H9 (cell line): ENCODE measurements at regions not wholly inside any gene's neighbourhood (a gene's known extent, or its start where the extent isn't known, plus 50 kb on each side); places are given as distances from the start of the nearest gene placed in this dataset.

Experiments used
- DNase-seq: peaks from one replicate; pipeline ENCODE4 v3.0.0-alpha.2; 2017
- H2AFZ ChIP-seq: one replicate; pipeline ENCODE4 v1.6.1; 2013; ENCODE audit warnings: mild to moderate bottlenecking, low read length, control low read depth, moderate library complexity
- H2AK5ac ChIP-seq: 2 replicates; pipeline ENCODE4 v1.6.1; 2013; ENCODE audit warnings: low read length, control low read depth, mixed read lengths; ENCODE audit not compliant: insufficient read length
- H2BK120ac ChIP-seq: one replicate; pipeline ENCODE4 v1.6.1; 2013; ENCODE audit warnings: low read depth, mild to moderate bottlenecking, low read length, control low read depth, inconsistent platforms; ENCODE audit not compliant: poor library complexity, severe bottlenecking
- H2BK12ac ChIP-seq: 2 replicates; pipeline ENCODE4 v1.6.1; 2013; ENCODE audit warnings: low read length, control low read depth, mixed read lengths, low read depth; ENCODE audit not compliant: insufficient read length
- H2BK15ac ChIP-seq: 2 replicates; pipeline ENCODE4 v1.6.1; 2013; ENCODE audit warnings: low read depth, low read length, control low read depth
- H2BK20ac ChIP-seq: one replicate; pipeline ENCODE4 v1.6.1; 2013; ENCODE audit warnings: low read depth, mild to moderate bottlenecking, low read length, control low read depth, inconsistent platforms; ENCODE audit not compliant: poor library complexity, severe bottlenecking
- H2BK5ac ChIP-seq: 2 replicates; pipeline ENCODE4 v1.6.1; 2013; ENCODE audit warnings: low read length, control low read depth, mixed read lengths; ENCODE audit not compliant: insufficient read length
- H3K14ac ChIP-seq: 2 replicates; pipeline ENCODE4 v1.6.1; 2013; ENCODE audit warnings: low read length, control low read depth; ENCODE audit not compliant: insufficient read depth
- H3K18ac ChIP-seq: 2 replicates; pipeline ENCODE4 v1.6.1; 2013; ENCODE audit warnings: low read depth, mild to moderate bottlenecking, mixed read lengths, low read length, control low read depth; ENCODE audit not compliant: insufficient read length
- H3K23ac ChIP-seq: 2 replicates; pipeline ENCODE4 v1.6.1; 2013; ENCODE audit warnings: low read length, control low read depth, mixed read lengths, low read depth; ENCODE audit not compliant: insufficient read length
- H3K23me2 ChIP-seq: 2 replicates; pipeline ENCODE4 v1.6.1; 2013; ENCODE audit warnings: low read depth, mild to moderate bottlenecking, mixed read lengths, low read length, control low read depth; ENCODE audit not compliant: insufficient read length, poor library complexity, severe bottlenecking
- H3K27ac ChIP-seq: 2 replicates; pipeline ENCODE4 v1.5.1; 2013; ENCODE audit warnings: low read length, control low read depth, mixed read lengths, low read depth; ENCODE audit not compliant: insufficient read length
- H3K27me3 ChIP-seq: 2 replicates; pipeline ENCODE4 v1.6.1; 2013; ENCODE audit warnings: low read length, control low read depth, inconsistent platforms; ENCODE audit not compliant: insufficient read depth
- H3K4ac ChIP-seq: 2 replicates; pipeline ENCODE4 v1.6.1; 2013; ENCODE audit warnings: low read depth, mild to moderate bottlenecking, control low read depth, inconsistent platforms, low read length, moderate library complexity
- H3K4me1 ChIP-seq: 2 replicates; pipeline ENCODE4 v1.6.1; 2013; ENCODE audit warnings: low read length, control low read depth, inconsistent platforms; ENCODE audit not compliant: insufficient read depth
- H3K4me2 ChIP-seq: 2 replicates; pipeline ENCODE4 v1.6.1; 2013; ENCODE audit warnings: low read length, control low read depth, mixed read lengths; ENCODE audit not compliant: insufficient read length, insufficient read depth
- H3K56ac ChIP-seq: 2 replicates; pipeline ENCODE4 v1.6.1; 2013; ENCODE audit warnings: low read depth, mild to moderate bottlenecking, mixed read lengths, low read length, control low read depth; ENCODE audit not compliant: insufficient read length
- H3K79me1 ChIP-seq: 2 replicates; pipeline ENCODE4 v1.6.1; 2013; ENCODE audit warnings: low read depth, mild to moderate bottlenecking, moderate library complexity, low read length, control low read depth, inconsistent platforms; ENCODE audit not compliant: insufficient read depth, poor library complexity, severe bottlenecking
- H3K79me2 ChIP-seq: 2 replicates; pipeline ENCODE4 v1.6.1; 2013; ENCODE audit warnings: low read length, control low read depth, inconsistent platforms; ENCODE audit not compliant: insufficient read depth
- H3K9ac ChIP-seq: 2 replicates; pipeline ENCODE4 v1.6.1; 2013; ENCODE audit warnings: low read length, control low read depth, mixed read lengths; ENCODE audit not compliant: insufficient read length; ENCODE audit errors: extremely low read depth
- H3K9me3 ChIP-seq: one replicate; pipeline ENCODE4 v1.6.1; 2013; ENCODE audit warnings: low read depth, low read length, inconsistent platforms; ENCODE audit not compliant: control insufficient read depth
- H3T11ph ChIP-seq: one replicate; pipeline ENCODE4 v1.6.1; 2013; ENCODE audit warnings: mild to moderate bottlenecking, low read length, control low read depth, inconsistent platforms
- H4K20me1 ChIP-seq: one replicate; pipeline ENCODE4 v1.6.1; 2013; ENCODE audit not compliant: control insufficient read depth, insufficient read length, insufficient read depth
- H4K5ac ChIP-seq: 2 replicates; pipeline ENCODE4 v1.6.1; 2013; ENCODE audit warnings: low read depth, mild to moderate bottlenecking, mixed read lengths, low read length, control low read depth; ENCODE audit not compliant: insufficient read length
- H4K8ac ChIP-seq: replicated peaks from 2 replicates; pipeline ENCODE4 v1.6.1; 2013; ENCODE audit warnings: low read length, control low read depth, mixed read lengths, low read depth; ENCODE audit not compliant: insufficient read length
- H4K91ac ChIP-seq: 2 replicates; pipeline ENCODE4 v1.6.1; 2013; ENCODE audit warnings: low read depth, mild to moderate bottlenecking, moderate library complexity, mixed read lengths, low read length, control low read depth; ENCODE audit not compliant: insufficient read length
- H3K27ac Mint-ChIP-seq, 3 experiments: 2 replicates in 2 of 3; 3 replicates in 1 of 3; pipeline ENCODE4 v1.8.0; 2020 to 2021; ENCODE audit warnings: mixed read lengths in 3 of 3, mild to moderate bottlenecking in 1 of 3, moderate library complexity in 1 of 3
- H3K27me3 Mint-ChIP-seq: 2 replicates; pipeline ENCODE4 v1.8.0; 2021; ENCODE audit warnings: low read depth, mild to moderate bottlenecking, moderate library complexity, mixed read lengths
- H3K36me3 Mint-ChIP-seq, 3 experiments: 2 replicates in 2 of 3; 3 replicates in 1 of 3; pipeline ENCODE4 v1.8.0; 2020 to 2021; ENCODE audit warnings: low read depth in 3 of 3, mixed read lengths in 3 of 3; ENCODE audit not compliant: insufficient read depth in 1 of 3
- H3K4me1 Mint-ChIP-seq, 2 experiments: 2 replicates each; pipeline ENCODE4 v1.8.0; 2020; ENCODE audit warnings: mixed read lengths in 2 of 2
- H3K4me3 Mint-ChIP-seq, 2 experiments: 2 replicates in 1 of 2; 3 replicates in 1 of 2; pipeline ENCODE4 v1.8.0; 2020 to 2021; ENCODE audit warnings: mild to moderate bottlenecking in 2 of 2, mixed read lengths in 2 of 2, moderate library complexity in 1 of 2
- H3K9me3 Mint-ChIP-seq, 2 experiments: 2 replicates in 1 of 2; 3 replicates in 1 of 2; pipeline ENCODE4 v1.8.0; 2020; ENCODE audit warnings: mild to moderate bottlenecking in 2 of 2, mixed read lengths in 2 of 2, moderate library complexity in 1 of 2
- WGBS: extraction: QIAGEN DNeasy Blood & Tissue Kit; methylation state at CpG from one replicate; pipeline ENCODE4 v1.1.7; 2013; ENCODE audit warnings: missing lambda C conversion rate, low lambda C conversion rate, mixed read lengths; ENCODE audit not compliant: insufficient read length; ENCODE audit errors: extremely low coverage; 5-methylcytosine and 5-hydroxymethylcytosine counted together
- TF ChIP-seq, protein P1 (sequence below): fragments of 200-600 bp; sonication (generic); conservative IDR thresholded peaks from 3 replicates; pipeline ENCODE4 v1.8.0; 2021; ENCODE audit warnings: antibody characterized with exemption, mild to moderate bottlenecking

- no peaks in the 10 kb centered on the region for H3K79me2 ChIP-seq
- H3K23me2 ChIP-seq = no peaks in the 10 kb centered on the region
- no peak overlapping the region for H3K27ac ChIP-seq
- H3K56ac ChIP-seq = no peak overlapping the region
- H2BK12ac ChIP-seq = no peak overlapping the region
- Mint-ChIP-seq H3K27me3 (no peaks in the 10 kb centered on the region), H3K4me1 (peaks cover 3 to 12% of the 10 kb centered on the region in 2 experiments), H3K9me3 (peaks cover 12 to 21% of the 10 kb centered on the region in 2 experiments; a peak in 4 of 5 replicates), H3K27ac (no peak overlapping the region), H3K4me3 (no peak overlapping the region), H3K36me3 (peaks cover 7 to 13% (median 12%) of the 10 kb centered on the region in 3 experiments; a peak in 6 of 7 replicates)
- WGBS = no CpG with 5 or more reads among the region's 5 CpGs
- no peak overlapping the region for H4K5ac ChIP-seq
- no peak overlapping the region for H4K8ac ChIP-seq
- no peak overlapping the region for H3K4me2 ChIP-seq
- no peak overlapping the region for H3K23ac ChIP-seq
- no peak overlapping the region for H4K91ac ChIP-seq
- no peak overlapping the region for H2BK120ac ChIP-seq
- no peak overlapping the region for H3K14ac ChIP-seq
- no peak overlapping the region for H3K4ac ChIP-seq
- peaks cover 8% of the 10 kb centered on the region for H3K9me3 ChIP-seq
- H3K27me3 ChIP-seq = no peaks in the 10 kb centered on the region
- no peak overlapping the region for H2BK15ac ChIP-seq
- no peak overlapping the region for H2AFZ ChIP-seq
- H3K18ac ChIP-seq = no peak overlapping the region
- DNase-seq = no peak
- H2BK20ac ChIP-seq = no peak overlapping the region
- H3K9ac ChIP-seq = no peak overlapping the region
- no peak overlapping the region for H2AK5ac ChIP-seq
- TF ChIP-seq, protein P1, sequence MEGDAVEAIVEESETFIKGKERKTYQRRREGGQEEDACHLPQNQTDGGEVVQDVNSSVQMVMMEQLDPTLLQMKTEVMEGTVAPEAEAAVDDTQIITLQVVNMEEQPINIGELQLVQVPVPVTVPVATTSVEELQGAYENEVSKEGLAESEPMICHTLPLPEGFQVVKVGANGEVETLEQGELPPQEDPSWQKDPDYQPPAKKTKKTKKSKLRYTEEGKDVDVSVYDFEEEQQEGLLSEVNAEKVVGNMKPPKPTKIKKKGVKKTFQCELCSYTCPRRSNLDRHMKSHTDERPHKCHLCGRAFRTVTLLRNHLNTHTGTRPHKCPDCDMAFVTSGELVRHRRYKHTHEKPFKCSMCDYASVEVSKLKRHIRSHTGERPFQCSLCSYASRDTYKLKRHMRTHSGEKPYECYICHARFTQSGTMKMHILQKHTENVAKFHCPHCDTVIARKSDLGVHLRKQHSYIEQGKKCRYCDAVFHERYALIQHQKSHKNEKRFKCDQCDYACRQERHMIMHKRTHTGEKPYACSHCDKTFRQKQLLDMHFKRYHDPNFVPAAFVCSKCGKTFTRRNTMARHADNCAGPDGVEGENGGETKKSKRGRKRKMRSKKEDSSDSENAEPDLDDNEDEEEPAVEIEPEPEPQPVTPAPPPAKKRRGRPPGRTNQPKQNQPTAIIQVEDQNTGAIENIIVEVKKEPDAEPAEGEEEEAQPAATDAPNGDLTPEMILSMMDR = no peak
- no peaks in the 10 kb centered on the region for H3K79me1 ChIP-seq
- no peak overlapping the region for H2BK5ac ChIP-seq
- H3K4me1 ChIP-seq = no peaks in the 10 kb centered on the region; the same call in 1 of the 2 replicates
- H3T11ph ChIP-seq = no peak overlapping the region
- H4K20me1 ChIP-seq = no peaks in the 10 kb centered on the region
Observed at GRCh38 chr10:10782603-10783002, 235.1 kb upstream of the CELF2 start.
